Coronary artery (tissue), 2 donors: ENCODE measurements at regions not wholly inside any gene's neighbourhood (a gene's known extent, or its start where the extent isn't known, plus 50 kb on each side); places are given as distances from the start of the nearest gene placed in this dataset.

ENCODE experiments used
- DNase-seq: peaks from one replicate; pipeline ENCODE4 v3.0.0-alpha.2; 2017; ENCODE audit warnings: low spot score
- H3K27ac ChIP-seq, 2 donors: fragments of 200-600 bp; sonication (generic); one replicate each; pipeline ENCODE4 v1.5.1; 2016 to 2019
- H3K4me3 ChIP-seq: fragments of 200-600 bp; sonication (generic); 2 replicates; pipeline ENCODE4 v1.5.1; 2016; ENCODE audit warnings: mild to moderate bottlenecking, moderate library complexity
- CTCF ChIP-seq: fragments of 200-600 bp; sonication (generic); IDR thresholded peaks from one replicate; pipeline ENCODE4 v1.5.1; 2019; ENCODE audit warnings: antibody characterized with exemption

- H3K27ac ChIP-seq, result no peak overlapping the region
- TF ChIP-seq CTCF, result no peak
- no peak overlapping the region for H3K4me3 ChIP-seq
- DNase-seq, result no peak
Observed at GRCh38 chr1:188247255-188247654, 1418.5 kb downstream of the PLA2G4A start.

- no peak overlapping the region for H3K4me3 ChIP-seq
- H3K27ac ChIP-seq, result no peak overlapping the region
- TF ChIP-seq CTCF, result no peak
- no peak for DNase-seq
Observed at GRCh38 chr1:188249811-188250210, 1421.1 kb downstream of the PLA2G4A start.

- H3K27ac ChIP-seq, result no peak overlapping the region
- DNase-seq, result no peak
- H3K4me3 ChIP-seq, result no peak overlapping the region
- TF ChIP-seq CTCF, result no peak
Observed at GRCh38 chr1:188251036-188251435, 1422.3 kb downstream of the PLA2G4A start.

- Histone ChIP-seq H3K27ac (no peak overlapping the region), H3K4me3 (no peak overlapping the region)
- no peak for TF ChIP-seq CTCF
- no peak for DNase-seq
Observed at GRCh38 chr1:188261849-188262248, 1433.1 kb downstream of the PLA2G4A start.

GRCh38 chr1:188269956-188270355 is 1441.2 kb downstream of the PLA2G4A start:
- Histone ChIP-seq H3K4me3 (no peak overlapping the region), H3K27ac (no peak overlapping the region)
- no peak for DNase-seq
- no peak for TF ChIP-seq CTCF

- no peak overlapping the region for H3K4me3 ChIP-seq
Observed at GRCh38 chr1:188270497-188270896, 1441.7 kb downstream of the PLA2G4A start.

GRCh38 chr1:188277771-188278170 is 1449.0 kb downstream of the PLA2G4A start:
- no peak overlapping the region for H3K27ac ChIP-seq
- TF ChIP-seq CTCF, result no peak
- DNase-seq, result no peak
- no peak overlapping the region for H3K4me3 ChIP-seq

More at GRCh38 chr1:188270497-188270896, 1441.7 kb downstream of the PLA2G4A start:
- TF ChIP-seq CTCF, result no peak
- no peak overlapping the region for H3K27ac ChIP-seq
- no peak for DNase-seq
